ENCODE measurements at regions not wholly inside any gene's neighbourhood (a gene's known extent, or its start where the extent isn't known, plus 50 kb on each side); places are given as distances from the start of the nearest gene placed in this dataset.

GRCh38 chr4:24240655-24241054 lies 343.7 kb downstream of the DHX15 start:
- Mint-ChIP-seq H3K4me3 (no peak overlapping the region), H3K36me3 (no peaks in the 10 kb centered on the region)
- CTCF ChIA-PET: interaction anchor here (0.6 to 1.3 kb wide), 4 partner anchors 81 to 181 kb away, joined by 3 to 4 read pairs (median 3); no protein-coding TSS in a partner anchor

GRCh38 chr4:24237709-24238108 lies 346.6 kb downstream of the DHX15 start:
- Mint-ChIP-seq H3K4me3 (no peak overlapping the region), H3K36me3 (no peaks in the 10 kb centered on the region), H3K27me3 (ENCODE audit: low read depth) (no peaks in the 10 kb centered on the region; the same call in none of the 2 replicates), H3K4me1 (peaks cover 12% of the 10 kb centered on the region), H3K27ac (no peak overlapping the region), H3K9me3 (no peaks in the 10 kb centered on the region)
- ChIA-PET POLR2A (no interaction called here), CTCF (no interaction called here)
- TF ChIP-seq ZNF317 (CRISPR knock-in tag; IDR thresholded peaks at IDR 0.05; ENCODE audit: borderline replicate concordance, low read depth): no peak
- no peak for TF ChIP-seq SMAD4 (CRISPR knock-in tag; IDR thresholded peaks at IDR 0.05)
- no peak for TF ChIP-seq NFYB (CRISPR knock-in tag; conservative IDR thresholded peaks at IDR 0.05; ENCODE audit: low read depth)
- TF ChIP-seq NFE2L1 (CRISPR knock-in tag; IDR thresholded peaks at IDR 0.05): no peak
- no peak for TF ChIP-seq ZNF532 (CRISPR knock-in tag; IDR thresholded peaks at IDR 0.05; ENCODE audit: borderline replicate concordance)
- TF ChIP-seq ELF4 (CRISPR knock-in tag; IDR thresholded peaks at IDR 0.05; ENCODE audit: low read depth): no peak
- TF ChIP-seq E2F5 (CRISPR knock-in tag; IDR thresholded peaks at IDR 0.05): no peak
- no peak for DNase-seq (ENCODE audit: low spot score)
- ATAC-seq: no peak

More at GRCh38 chr4:24240655-24241054, 343.7 kb downstream of the DHX15 start:
- ATAC-seq (peak; percentile 92), DNase-seq (ENCODE audit: low spot score) (no peak)
- POLR2A ChIA-PET: interaction anchor here (0.6 kb wide), 1 partner anchor 232 kb away, joined by 3 read pairs; no protein-coding TSS in a partner anchor
- Mint-ChIP-seq H3K27me3 (ENCODE audit: low read depth) (peaks cover 2% of the 10 kb centered on the region), H3K27ac (no peak overlapping the region), H3K9me3 (no peaks in the 10 kb centered on the region), H3K4me1 (peaks cover 10% of the 10 kb centered on the region)
- no peak for TF ChIP-seq NR2C2 (CRISPR knock-in tag; IDR thresholded peaks at IDR 0.05)
- TF ChIP-seq ETV6 (CRISPR knock-in tag; IDR thresholded peaks at IDR 0.05): no peak
- no peak for TF ChIP-seq ZBTB21 (CRISPR knock-in tag; IDR thresholded peaks at IDR 0.05; ENCODE audit: borderline replicate concordance)
- TF ChIP-seq, protein P1, sequence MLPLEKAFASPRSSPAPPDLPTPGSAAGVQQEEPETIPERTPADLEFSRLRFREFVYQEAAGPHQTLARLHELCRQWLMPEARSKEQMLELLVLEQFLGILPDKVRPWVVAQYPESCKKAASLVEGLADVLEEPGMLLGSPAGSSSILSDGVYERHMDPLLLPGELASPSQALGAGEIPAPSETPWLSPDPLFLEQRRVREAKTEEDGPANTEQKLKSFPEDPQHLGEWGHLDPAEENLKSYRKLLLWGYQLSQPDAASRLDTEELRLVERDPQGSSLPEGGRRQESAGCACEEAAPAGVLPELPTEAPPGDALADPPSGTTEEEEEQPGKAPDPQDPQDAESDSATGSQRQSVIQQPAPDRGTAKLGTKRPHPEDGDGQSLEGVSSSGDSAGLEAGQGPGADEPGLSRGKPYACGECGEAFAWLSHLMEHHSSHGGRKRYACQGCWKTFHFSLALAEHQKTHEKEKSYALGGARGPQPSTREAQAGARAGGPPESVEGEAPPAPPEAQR (CRISPR knock-in tag; IDR thresholded peaks at IDR 0.05): no peak
- TF ChIP-seq SMAD4 (CRISPR knock-in tag; IDR thresholded peaks at IDR 0.05): no peak
- TF ChIP-seq, protein P2, sequence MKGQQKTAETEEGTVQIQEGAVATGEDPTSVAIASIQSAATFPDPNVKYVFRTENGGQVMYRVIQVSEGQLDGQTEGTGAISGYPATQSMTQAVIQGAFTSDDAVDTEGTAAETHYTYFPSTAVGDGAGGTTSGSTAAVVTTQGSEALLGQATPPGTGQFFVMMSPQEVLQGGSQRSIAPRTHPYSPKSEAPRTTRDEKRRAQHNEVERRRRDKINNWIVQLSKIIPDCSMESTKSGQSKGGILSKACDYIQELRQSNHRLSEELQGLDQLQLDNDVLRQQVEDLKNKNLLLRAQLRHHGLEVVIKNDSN (CRISPR knock-in tag; IDR thresholded peaks at IDR 0.05): no peak

DNA sequence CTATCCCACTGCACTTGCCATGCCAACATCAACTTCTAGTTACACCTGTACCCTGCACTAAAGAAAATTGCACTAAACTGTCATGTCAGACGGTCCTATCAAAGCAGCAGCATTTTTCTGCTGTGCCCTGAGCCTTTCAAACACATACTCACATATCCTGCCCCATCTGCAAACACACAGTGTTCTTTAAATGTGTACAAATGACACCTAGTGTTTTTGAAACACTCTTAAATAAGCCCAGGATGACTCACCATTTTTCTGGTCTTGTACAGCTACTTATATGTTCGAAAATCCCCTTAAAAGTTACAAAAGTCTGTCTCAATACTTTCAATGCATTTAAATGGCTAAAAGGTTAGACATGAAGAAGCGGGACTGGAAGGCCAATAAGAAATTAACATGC lies 346.7 kb upstream of the PPARGC1A start:
- no peak for ATAC-seq
- DNase-seq (ENCODE audit: low spot score): no peak
- POLR2A ChIA-PET: no interaction called here
- Mint-ChIP-seq H3K4me3 (no peak overlapping the region), H3K36me3 (no peaks in the 10 kb centered on the region), H3K9me3 (no peaks in the 10 kb centered on the region), H3K27me3 (ENCODE audit: low read depth) (no peaks in the 10 kb centered on the region; the same call in none of the 2 replicates), H3K4me1 (peaks cover 14% of the 10 kb centered on the region), H3K27ac (no peak overlapping the region)
- CTCF ChIA-PET: no interaction called here
- TF ChIP-seq ZBTB21 (CRISPR knock-in tag; IDR thresholded peaks at IDR 0.05; ENCODE audit: borderline replicate concordance) (no peak), NR2C2 (CRISPR knock-in tag; IDR thresholded peaks at IDR 0.05) (no peak), E2F1 (CRISPR knock-in tag; IDR thresholded peaks at IDR 0.05) (no peak), SOX15 (CRISPR knock-in tag; IDR thresholded peaks at IDR 0.05) (no peak), ZNF532 (CRISPR knock-in tag; IDR thresholded peaks at IDR 0.05; ENCODE audit: borderline replicate concordance) (no peak)
- TF ChIP-seq, protein P3, sequence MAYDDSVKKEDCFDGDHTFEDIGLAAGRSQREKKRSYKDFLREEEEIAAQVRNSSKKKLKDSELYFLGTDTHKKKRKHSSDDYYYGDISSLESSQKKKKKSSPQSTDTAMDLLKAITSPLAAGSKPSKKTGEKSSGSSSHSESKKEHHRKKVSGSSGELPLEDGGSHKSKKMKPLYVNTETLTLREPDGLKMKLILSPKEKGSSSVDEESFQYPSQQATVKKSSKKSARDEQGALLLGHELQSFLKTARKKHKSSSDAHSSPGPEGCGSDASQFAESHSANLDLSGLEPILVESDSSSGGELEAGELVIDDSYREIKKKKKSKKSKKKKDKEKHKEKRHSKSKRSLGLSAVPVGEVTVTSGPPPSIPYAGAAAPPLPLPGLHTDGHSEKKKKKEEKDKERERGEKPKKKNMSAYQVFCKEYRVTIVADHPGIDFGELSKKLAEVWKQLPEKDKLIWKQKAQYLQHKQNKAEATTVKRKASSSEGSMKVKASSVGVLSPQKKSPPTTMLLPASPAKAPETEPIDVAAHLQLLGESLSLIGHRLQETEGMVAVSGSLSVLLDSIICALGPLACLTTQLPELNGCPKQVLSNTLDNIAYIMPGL (CRISPR knock-in tag; IDR thresholded peaks at IDR 0.05): no peak
